ENCODE measurements at regions not wholly inside any gene's neighbourhood (a gene's known extent, or its start where the extent isn't known, plus 50 kb on each side); places are given as distances from the start of the nearest gene placed in this dataset.

DNA sequence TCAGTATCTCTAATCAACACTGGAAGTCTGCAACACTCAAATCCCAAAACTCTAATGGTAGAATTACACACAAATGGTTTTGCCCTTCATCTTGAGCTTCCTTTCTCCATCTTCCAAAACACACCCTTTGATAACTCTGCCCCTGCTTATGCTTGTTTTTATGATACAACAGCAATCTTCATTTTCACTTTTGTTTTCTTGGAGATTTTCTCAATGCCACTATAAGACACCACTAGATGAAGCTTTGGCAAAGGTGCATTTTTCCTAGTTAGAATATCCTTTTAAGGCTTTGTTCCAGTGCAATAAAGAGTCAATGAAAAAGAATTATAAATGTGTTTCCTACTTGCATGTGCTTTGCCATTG lies 472.4 kb upstream of the NWD2 start:
- Histone ChIP-seq H3K4me3 (no peak overlapping the region), H3K36me3 (no peaks in the 10 kb centered on the region)
- intact Hi-C loops (cut with DNase I), result no loop called here

DNA sequence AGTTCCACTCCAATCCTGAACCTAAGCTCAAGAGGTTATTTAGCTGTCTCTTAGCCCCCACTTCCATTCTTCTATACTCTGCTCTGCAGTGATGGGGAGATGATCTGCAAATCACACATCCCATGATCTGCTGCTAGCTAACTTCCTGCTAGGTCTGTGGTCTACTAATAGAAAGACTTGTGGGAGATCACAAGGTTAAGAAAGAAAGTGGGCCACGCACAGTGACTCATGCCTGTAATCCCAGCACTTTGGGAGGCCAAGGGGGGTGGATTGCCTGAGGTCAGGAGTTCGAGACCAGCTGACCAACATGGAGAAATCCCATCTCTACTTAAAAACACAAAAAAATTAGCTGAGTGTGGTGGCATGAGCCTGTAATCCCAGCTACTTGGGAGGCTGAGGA lies 471.1 kb upstream of the NWD2 start:
- Histone ChIP-seq H3K27me3 (no peaks in the 10 kb centered on the region), H3K27ac (no peak overlapping the region), H3K4me3 (no peak overlapping the region), H3K36me3 (no peaks in the 10 kb centered on the region), H3K4me1 (ENCODE audit: insufficient read depth) (no peaks in the 10 kb centered on the region), H3K9me3 (no peaks in the 10 kb centered on the region)
- TF ChIP-seq, protein P1, sequence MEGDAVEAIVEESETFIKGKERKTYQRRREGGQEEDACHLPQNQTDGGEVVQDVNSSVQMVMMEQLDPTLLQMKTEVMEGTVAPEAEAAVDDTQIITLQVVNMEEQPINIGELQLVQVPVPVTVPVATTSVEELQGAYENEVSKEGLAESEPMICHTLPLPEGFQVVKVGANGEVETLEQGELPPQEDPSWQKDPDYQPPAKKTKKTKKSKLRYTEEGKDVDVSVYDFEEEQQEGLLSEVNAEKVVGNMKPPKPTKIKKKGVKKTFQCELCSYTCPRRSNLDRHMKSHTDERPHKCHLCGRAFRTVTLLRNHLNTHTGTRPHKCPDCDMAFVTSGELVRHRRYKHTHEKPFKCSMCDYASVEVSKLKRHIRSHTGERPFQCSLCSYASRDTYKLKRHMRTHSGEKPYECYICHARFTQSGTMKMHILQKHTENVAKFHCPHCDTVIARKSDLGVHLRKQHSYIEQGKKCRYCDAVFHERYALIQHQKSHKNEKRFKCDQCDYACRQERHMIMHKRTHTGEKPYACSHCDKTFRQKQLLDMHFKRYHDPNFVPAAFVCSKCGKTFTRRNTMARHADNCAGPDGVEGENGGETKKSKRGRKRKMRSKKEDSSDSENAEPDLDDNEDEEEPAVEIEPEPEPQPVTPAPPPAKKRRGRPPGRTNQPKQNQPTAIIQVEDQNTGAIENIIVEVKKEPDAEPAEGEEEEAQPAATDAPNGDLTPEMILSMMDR (IDR thresholded peaks at IDR 0.05), result no peak
- TF ChIP-seq EP300 (IDR thresholded peaks at IDR 0.05), result no peak
- TF ChIP-seq POLR2A (IDR thresholded peaks at IDR 0.05), result no peak
- intact Hi-C loops (cut with DNase I), result no loop called here
- no peak for DNase-seq
- WGBS, 3 donors, result 57 to 75% (median 73%) methylated on average over 2 of the region's 2 CpGs

More for the DNA sequence above, 472.4 kb upstream of the NWD2 start:
- Histone ChIP-seq H3K9me3 (no peaks in the 10 kb centered on the region), H3K4me1 (ENCODE audit: insufficient read depth) (no peaks in the 10 kb centered on the region), H3K27ac (no peak overlapping the region), H3K27me3 (no peaks in the 10 kb centered on the region)
- TF ChIP-seq POLR2A (IDR thresholded peaks at IDR 0.05) (no peak), EP300 (IDR thresholded peaks at IDR 0.05) (no peak)
- TF ChIP-seq, protein P1 (IDR thresholded peaks at IDR 0.05), result no peak
- no peak for DNase-seq

DNA sequence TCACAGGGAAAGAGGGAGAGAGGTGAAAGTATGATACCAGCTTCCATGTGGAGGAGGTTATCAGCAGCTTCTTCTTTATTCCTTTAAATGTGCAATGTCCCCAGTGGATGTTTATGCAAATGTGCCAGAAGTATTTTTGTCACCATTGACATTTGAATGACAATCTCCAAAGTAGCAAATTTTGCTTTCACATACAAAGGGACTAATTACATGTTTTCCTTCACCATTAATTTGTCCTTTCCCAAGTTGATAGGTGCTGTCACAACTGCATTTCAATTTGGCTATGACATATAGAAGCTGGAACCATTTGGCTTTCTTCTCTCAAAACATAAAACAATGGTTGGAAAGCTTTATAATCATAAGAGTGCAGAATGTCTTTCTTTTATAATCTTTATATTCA lies 469.0 kb upstream of the NWD2 start:
- Histone ChIP-seq H3K4me1 (ENCODE audit: insufficient read depth) (no peaks in the 10 kb centered on the region), H3K27ac (no peak overlapping the region), H3K27me3 (no peaks in the 10 kb centered on the region), H3K9me3 (no peaks in the 10 kb centered on the region), H3K36me3 (no peaks in the 10 kb centered on the region), H3K4me3 (no peak overlapping the region)
- no peak for DNase-seq
- intact Hi-C loops (cut with DNase I), result no loop called here
- TF ChIP-seq EP300 (IDR thresholded peaks at IDR 0.05), result no peak
- no peak for TF ChIP-seq POLR2A (IDR thresholded peaks at IDR 0.05)
- TF ChIP-seq, protein P1 (IDR thresholded peaks at IDR 0.05), result no peak

DNA sequence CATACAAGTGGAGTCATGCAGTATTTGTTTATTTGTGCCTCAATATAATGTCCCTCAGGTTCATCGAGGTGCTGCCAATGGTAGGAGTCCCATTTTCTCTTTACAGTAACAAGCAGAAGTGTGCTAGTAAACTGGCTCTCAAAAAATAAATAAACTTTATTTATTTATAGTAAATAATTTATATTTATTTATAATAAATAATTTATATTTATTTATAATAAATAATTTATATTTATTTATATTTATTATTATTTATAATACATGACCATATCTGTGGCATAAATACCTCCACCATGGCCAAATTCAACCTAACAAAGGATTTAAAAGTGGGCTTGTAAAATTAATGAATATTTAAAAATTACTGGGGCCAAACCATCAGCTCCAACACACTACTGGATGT lies 464.9 kb upstream of the NWD2 start:
- Histone ChIP-seq H3K36me3 (no peaks in the 10 kb centered on the region), H3K9me3 (no peaks in the 10 kb centered on the region), H3K27me3 (no peaks in the 10 kb centered on the region), H3K27ac (no peak overlapping the region), H3K4me3 (no peak overlapping the region), H3K4me1 (ENCODE audit: insufficient read depth) (no peaks in the 10 kb centered on the region)
- TF ChIP-seq, protein P1 (IDR thresholded peaks at IDR 0.05), result no peak
- TF ChIP-seq EP300 (IDR thresholded peaks at IDR 0.05), result no peak
- TF ChIP-seq POLR2A (IDR thresholded peaks at IDR 0.05), result no peak
- 88 to 90% (median 90%) methylated on average over 1 of the region's 1 CpG for WGBS, 3 donors
- DNase-seq, result no peak
- intact Hi-C loops (cut with DNase I), result no loop called here

DNA sequence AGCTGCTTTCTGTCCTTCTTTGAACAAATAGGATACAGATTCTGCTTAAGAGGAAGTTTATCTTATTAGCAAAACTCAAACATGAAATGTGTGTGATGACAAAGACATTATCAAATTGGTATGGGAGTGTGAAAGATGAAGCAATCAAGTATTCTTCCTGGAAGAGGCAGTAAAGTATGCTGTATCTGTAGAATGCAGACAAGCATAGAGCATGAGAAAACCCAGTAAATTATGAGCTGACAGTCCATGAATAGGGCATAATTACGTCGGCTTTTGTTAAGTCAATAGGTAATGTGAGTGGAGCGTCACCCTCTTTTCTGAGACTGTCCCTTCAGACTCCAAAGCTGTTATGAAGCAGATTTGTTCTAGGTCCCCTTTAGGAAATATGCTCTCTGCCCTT lies 458.6 kb upstream of the NWD2 start:
- no peaks in the 10 kb centered on the region for H3K27me3 ChIP-seq
- intact Hi-C loops (cut with DNase I), result no loop called here
- whole genome bisulfite sequencing, 3 donors, result 61 to 64% (median 63%) methylated on average over 3 of the region's 3 CpGs
- no peak overlapping the region for H3K27ac ChIP-seq
- no peaks in the 10 kb centered on the region for H3K4me1 ChIP-seq (ENCODE audit: insufficient read depth)
- H3K9me3 ChIP-seq, result no peaks in the 10 kb centered on the region
- DNase-seq, result no peak
- H3K36me3 ChIP-seq, result no peaks in the 10 kb centered on the region
- no peak overlapping the region for H3K4me3 ChIP-seq
- TF ChIP-seq POLR2A (IDR thresholded peaks at IDR 0.05) (no peak), EP300 (IDR thresholded peaks at IDR 0.05) (no peak)
- TF ChIP-seq, protein P1 (IDR thresholded peaks at IDR 0.05), result no peak

Measured in ovary (tissue), 7 donors.